HG02943 (cell line): ENCODE measurements at regions not wholly inside any gene's neighbourhood (a gene's known extent, or its start where the extent isn't known, plus 50 kb on each side); places are given as distances from the start of the nearest gene placed in this dataset.
"Not testable (repeated sequence)": the region's sequence is repeated elsewhere in the genome, so short reads cannot be mapped to it uniquely, and the experiment has no call there.

Source experiments
- ATAC-seq: cut with Tn5 transposase; IDR thresholded peaks from one replicate; pipeline ENCODE4 v1.9.1; 2021; ENCODE audit warnings: mild to moderate bottlenecking, low read depth, moderate library complexity; ENCODE audit not compliant: unreplicated experiment

GRCh38 chr15:62218841-62219240 is 53.8 kb upstream of the C2CD4B start:
- no peak for ATAC-seq

GRCh38 chr15:62219799-62220198 is 54.7 kb upstream of the C2CD4B start:
- no peak for ATAC-seq

DNA sequence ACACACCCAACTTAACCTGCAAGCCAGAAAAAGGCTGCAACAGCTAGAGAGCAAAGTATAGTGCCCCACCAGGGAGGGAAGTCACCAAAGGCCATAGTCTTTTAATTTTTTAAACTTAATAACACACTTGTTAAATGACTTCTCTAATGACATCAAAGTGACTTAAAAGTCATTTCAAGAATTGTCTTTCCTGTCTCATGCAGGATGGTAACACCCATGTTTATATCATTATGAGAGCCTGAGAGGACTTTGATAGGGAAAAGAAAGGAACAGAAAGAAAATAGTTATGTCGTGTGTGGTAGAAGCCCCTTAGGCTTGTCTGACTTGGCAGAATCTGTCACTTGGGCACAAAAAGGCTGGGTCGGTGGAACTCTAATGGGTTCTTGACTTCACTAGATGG is 57.9 kb upstream of the C2CD4B start:
- no peak for ATAC-seq

DNA sequence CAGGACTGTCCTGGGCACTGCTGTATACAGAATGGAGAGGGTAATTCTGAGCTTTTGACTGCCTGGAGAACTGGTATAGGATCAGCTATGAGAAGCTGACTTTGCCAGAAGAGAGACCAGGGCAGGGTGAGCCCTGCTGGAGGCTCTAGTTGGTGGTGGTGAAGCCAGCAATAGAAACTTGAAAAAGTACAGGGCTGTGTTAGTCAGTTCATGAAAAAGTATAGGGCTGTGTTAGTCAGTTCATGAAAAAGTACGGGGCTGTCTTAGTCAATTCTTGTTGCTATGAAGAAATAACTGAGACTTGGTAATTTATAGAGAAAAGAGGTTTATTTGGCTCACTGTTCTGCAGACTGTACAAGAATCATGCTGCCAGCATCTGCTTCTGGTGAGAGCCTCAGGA is 63.5 kb upstream of the C2CD4B start:
- ATAC-seq: no peak

- ATAC-seq: no peak
Measured at GRCh38 chr15:62231856-62232255, 66.8 kb upstream of the C2CD4B start.

DNA sequence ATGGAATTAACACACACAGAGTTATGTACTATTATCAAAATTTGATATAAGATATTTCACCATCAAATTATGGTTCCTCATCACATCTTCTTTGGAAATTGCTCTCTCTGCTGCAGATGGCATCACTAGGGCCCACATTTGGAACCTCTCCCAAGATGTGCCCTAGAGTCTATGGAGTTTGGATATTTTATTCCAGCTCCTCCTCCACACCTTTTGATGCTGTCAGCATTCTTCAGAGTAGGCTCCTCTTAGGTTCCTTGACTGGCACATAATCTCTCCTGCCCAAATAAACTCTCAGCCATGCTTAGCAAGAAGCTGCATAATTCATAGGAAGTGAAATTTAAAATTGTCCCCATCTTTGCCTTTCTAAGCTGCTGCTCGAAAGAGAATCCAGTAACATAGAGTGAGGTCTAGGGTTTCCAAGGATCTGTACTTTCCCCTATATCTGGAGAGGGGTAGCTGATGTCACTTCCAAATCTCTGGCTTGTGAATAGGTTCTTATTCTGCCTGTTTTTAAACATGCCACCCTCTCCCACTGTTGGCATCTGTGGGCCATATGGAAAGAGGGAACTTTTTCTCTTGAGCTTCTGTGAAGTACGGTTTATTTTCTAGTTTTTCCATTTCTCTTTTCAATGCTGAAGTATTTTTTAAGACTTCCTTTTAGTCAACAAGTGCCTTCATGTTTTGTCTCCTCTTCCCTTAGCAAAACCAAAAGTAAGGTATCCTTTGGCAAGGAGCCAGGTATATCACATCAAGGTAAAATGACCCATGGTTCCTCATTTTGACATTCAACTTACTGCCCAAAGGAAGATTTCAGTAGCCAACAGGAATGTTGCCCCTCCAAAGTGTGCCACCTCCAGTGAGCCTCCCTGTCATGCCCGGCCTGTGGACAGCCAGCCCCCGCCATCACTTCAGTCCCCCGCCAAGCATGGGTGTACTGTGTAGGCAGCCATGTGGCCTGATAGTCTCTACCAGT is 75.3 kb upstream of the C2CD4B start:
- no peak for ATAC-seq

DNA sequence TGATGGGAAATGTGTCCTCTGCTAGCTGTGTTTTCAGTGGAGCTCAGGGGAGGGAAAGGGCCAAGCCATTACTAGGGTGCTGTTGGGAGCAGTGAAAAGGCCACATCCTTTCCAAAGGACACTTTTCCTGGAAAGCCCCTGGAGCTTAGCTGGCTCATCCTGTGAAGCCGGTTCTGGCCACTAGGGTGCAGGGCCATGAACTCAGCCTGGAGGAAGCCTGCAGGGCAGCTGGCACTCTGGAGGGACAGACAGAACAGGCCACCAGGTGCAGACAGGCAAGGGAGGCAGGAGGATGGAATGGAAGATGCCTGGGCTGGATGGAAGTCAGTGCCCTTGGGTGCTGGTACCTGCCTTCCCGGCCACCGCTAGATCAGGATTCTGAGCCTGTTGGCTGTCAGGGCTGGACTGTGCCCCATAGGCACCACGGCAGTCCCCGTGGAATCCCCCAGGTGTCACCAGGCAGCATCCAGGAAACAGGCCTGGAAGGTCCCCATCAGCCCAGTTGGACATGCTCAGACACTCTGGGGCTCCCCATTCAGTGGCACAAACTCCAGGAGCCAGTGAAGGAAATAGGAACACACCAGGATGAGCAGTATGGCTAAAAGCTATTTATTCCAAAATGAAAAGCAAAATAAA is 76.2 kb upstream of the C2CD4B start:
- no peak for ATAC-seq

GRCh38 chr15:62242999-62243398 is 77.9 kb upstream of the C2CD4B start:
- no peak for ATAC-seq

DNA sequence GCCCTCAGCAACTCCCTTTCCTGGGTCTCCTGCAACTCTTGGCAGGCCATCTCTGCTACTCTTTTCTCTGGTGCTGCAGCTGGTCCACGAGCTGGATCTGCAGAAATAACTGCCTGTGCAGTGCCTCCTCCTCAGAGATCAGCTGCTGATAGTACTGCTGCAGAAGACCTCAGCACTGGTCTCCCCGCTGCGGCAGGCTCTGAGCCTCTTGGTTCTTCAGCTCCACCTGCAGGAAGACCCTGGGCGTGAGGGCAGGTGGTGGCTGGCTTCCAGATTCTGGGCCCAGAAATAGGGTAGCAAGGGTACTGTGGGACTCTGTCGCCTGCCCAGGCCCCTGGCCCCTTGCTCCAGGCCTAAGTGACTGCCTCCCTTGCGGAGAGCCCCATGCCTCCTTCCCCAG is 79.7 kb upstream of the C2CD4B start:
- no peak for ATAC-seq

- no peak for ATAC-seq
Measured at GRCh38 chr15:62248277-62248984, 83.3 kb upstream of the C2CD4B start.

- no peak for ATAC-seq
Measured at GRCh38 chr15:62249501-62249900, 84.4 kb upstream of the C2CD4B start.

DNA sequence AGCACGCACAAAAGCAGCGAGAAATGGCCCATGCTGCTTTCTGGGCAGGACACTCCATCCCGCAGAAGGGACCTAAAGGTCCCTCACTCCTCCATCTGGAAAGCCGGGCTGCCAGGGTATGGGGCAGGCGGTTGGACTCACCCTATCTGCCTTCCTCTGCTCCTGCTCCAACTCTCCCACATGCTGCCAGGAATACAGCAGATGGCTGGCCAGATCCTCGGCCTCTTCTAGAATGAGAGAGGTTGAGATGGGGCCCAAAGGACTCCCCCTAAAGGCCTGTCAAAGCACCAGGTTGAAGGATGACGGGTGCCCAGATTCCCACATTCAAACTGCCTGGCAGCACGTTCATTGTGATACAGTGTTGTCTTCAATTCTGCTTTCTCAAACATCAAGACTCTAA is 85.1 kb upstream of the C2CD4B start:
- no peak for ATAC-seq

DNA sequence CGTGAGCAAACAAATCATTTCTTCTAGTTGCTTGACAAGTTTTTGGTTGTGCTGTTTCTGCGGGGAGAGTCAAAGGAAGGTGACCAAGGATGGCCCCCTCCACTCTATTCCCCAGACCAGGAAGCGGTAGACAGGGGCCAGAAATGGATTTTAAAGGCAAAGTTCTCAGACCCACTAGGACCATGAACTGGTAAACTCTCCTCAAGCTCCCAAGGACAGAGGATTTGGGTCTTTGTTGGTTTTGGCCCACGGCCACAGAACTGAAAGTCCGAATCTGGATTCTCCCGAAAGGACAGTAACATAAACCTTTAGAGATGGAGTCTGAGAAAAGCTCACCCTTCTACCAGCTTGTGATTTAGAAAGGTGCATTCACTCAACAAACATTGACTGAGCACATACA is 85.9 kb upstream of the C2CD4B start:
- ATAC-seq: no peak

GRCh38 chr15:62253294-62253693 is 88.2 kb upstream of the C2CD4B start:
- no peak for ATAC-seq

- ATAC-seq: no peak
Measured at GRCh38 chr15:62254137-62254934, 89.3 kb upstream of the C2CD4B start.

GRCh38 chr15:62256430-62256829 is 91.3 kb upstream of the C2CD4B start:
- not testable (repeated sequence) for ATAC-seq

DNA sequence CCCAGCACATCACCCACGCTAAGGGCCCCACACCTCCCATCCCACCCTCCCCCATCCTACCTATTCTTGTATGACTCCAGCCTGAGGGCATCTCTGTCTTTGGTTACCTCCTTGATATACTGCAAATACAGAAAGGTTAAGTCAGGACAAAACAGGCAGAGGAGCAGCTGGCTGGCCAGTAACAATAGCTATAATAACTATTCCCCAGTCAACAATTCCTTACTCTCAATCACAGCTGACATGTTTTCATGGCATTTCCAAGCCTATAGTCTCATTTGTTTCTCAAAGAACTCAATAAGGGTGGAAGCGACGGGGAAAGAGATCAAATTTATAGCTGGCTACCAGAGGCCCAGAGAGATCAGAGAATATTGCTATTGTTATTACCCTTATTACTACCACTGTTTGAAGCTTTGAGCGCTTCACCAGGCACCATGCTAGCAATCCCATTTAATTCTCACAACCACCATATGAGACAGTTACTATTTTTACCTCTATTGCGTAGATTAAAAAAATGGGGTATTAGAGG is 93.0 kb upstream of the C2CD4B start:
- no peak for ATAC-seq

DNA sequence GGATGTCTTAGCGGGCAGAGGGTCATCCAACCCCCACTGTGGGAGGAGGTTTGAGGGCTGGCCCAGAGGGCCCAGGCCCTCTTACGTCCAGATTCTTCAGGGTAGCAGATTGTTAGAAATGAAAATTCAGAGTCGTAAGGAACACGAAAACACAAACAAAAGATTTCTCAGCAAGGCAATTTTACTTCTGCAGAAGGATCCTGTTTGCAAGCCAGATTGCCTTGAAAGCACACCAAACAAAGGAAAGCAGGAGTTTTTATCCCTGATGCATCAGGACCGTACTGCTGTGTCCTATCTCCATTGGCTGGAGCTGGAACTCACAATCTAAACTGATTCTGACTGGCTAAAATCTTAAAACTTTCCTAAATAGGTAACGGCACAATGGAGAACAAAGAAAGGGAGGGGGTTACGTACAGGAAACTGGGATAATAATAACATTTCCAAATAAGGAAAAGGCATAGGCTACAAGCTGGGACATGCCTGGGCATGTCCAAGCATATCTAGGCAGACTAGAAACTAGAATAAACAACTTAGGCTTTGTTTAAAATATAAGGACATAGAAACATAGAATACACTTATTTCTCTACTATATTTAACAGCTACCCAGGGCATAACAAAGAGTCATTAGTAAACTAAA is 97.3 kb upstream of the C2CD4B start:
- ATAC-seq: no peak

DNA sequence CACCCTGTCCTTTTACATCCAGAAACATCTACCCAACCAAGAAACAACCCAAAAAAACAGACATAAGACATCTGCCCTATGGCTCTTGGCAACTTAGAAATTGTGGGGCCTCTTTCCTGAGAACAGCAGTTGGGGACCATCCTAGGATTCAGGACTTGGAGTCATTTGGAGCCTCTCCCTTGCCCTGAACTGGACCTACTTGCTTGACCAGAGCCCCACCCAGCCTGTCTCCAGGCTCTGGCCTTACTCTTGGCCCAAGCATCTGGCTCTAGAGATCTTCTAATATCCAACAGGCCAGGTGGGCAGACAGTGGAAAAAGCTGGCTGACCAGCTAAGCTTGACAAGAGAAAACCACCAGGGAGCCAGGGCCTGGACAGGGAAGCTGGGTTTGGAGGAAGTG is 99.1 kb upstream of the C2CD4B start:
- ATAC-seq: no peak

DNA sequence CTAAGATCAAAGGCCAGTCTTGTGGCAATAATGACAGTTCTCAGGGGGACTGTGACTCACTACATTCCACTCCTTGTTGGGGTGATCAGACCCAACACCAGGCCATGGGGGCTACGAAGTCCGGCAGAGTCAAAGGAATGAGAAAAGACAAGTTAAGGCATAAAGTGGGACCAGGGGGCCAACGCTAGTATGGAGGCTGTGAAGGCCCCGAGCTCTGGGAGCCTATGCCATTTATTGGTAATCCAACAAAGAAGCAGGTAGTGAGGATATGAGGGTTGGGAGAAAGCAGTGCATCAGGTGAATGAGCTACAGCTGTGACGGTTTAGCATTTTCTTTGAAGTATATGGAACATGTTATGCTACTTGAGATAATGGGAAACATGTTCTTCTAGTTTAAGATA is 104.4 kb upstream of the C2CD4B start:
- ATAC-seq: no peak
